GM10248 (cell line): ENCODE measurements at regions not wholly inside any gene's neighbourhood (a gene's known extent, or its start where the extent isn't known, plus 50 kb on each side); places are given as distances from the start of the nearest gene placed in this dataset.

Experiments
- CTCF ChIA-PET: fragments of 300-600 bp; sonication (Branson Sonifier 250); formaldehyde crosslinking; extraction: SDS; loops from one replicate; lab custom pipeline; 2021; ENCODE audit warnings: antibody characterized with exemption; lab: Yijun Ruan, JAX
- POLR2A ChIA-PET: fragments of 350-650 bp; sonication (Branson Sonifier 250); formaldehyde crosslinking; extraction: SDS; loops from one replicate; lab custom pipeline; 2020; ENCODE audit warnings: antibody characterized with exemption; lab: Yijun Ruan, JAX
- DNase-seq: peaks from one replicate; pipeline ENCODE4 v3.0.0; 2012; ENCODE audit errors: extremely low spot score
- CTCF ChIP-seq: IDR thresholded peaks from 2 replicates; pipeline ENCODE4 v1.5.1; 2012; ENCODE audit warnings: mild to moderate bottlenecking, low read depth; ENCODE audit errors: extremely low read depth, missing control alignments, control extremely low read depth

- no peak for TF ChIP-seq CTCF
- CTCF ChIA-PET: no interaction called here
- DNase-seq: no peak
- POLR2A ChIA-PET: no interaction called here
Measured at GRCh38 chr2:58416696-58417095, 175.6 kb upstream of the FANCL start.

- DNase-seq: no peak
- ChIA-PET CTCF (no interaction called here), POLR2A (no interaction called here)
- no peak for TF ChIP-seq CTCF
Measured at GRCh38 chr2:58414506-58414905, 173.4 kb upstream of the FANCL start.

GRCh38 chr2:58410549-58410948 lies 169.4 kb upstream of the FANCL start:
- DNase-seq: no peak
- CTCF ChIA-PET: no interaction called here
- TF ChIP-seq CTCF: no peak
- POLR2A ChIA-PET: no interaction called here

GRCh38 chr2:58407487-58407886 lies 166.4 kb upstream of the FANCL start:
- TF ChIP-seq CTCF: no peak
- no peak for DNase-seq
- ChIA-PET POLR2A (no interaction called here), CTCF (no interaction called here)

- CTCF ChIA-PET: interaction anchor here (0.9 kb wide), 1 partner anchor 14 kb away, joined by 3 read pairs; no protein-coding TSS in a partner anchor
- POLR2A ChIA-PET: no interaction called here
- no peak for TF ChIP-seq CTCF
- no peak for DNase-seq
Measured at GRCh38 chr2:58405341-58405740, 164.2 kb upstream of the FANCL start.

- DNase-seq: no peak
- ChIA-PET CTCF (interaction anchor here (1.8 kb wide), 1 partner anchor 11 kb away, joined by 3 read pairs; no protein-coding TSS in a partner anchor), POLR2A (no interaction called here)
- no peak for TF ChIP-seq CTCF
Measured at GRCh38 chr2:58401936-58402335, 160.8 kb upstream of the FANCL start.
